22Rv1 (cell line): ENCODE measurements at regions not wholly inside any gene's neighbourhood (a gene's known extent, or its start where the extent isn't known, plus 50 kb on each side); places are given as distances from the start of the nearest gene placed in this dataset.

Source experiments
- ZFX ChIP-seq: fragments of 450-650 bp; IDR thresholded peaks from 2 replicates; pipeline ENCODE4 v1.6.1; 2017; ENCODE audit warnings: antibody characterized with exemption, borderline replicate concordance
- TF ChIP-seq, protein P1 (sequence below): fragments of 450-650 bp; IDR thresholded peaks from 2 replicates; pipeline ENCODE4 v1.5.1; 2017; ENCODE audit warnings: mild to moderate bottlenecking

DNA sequence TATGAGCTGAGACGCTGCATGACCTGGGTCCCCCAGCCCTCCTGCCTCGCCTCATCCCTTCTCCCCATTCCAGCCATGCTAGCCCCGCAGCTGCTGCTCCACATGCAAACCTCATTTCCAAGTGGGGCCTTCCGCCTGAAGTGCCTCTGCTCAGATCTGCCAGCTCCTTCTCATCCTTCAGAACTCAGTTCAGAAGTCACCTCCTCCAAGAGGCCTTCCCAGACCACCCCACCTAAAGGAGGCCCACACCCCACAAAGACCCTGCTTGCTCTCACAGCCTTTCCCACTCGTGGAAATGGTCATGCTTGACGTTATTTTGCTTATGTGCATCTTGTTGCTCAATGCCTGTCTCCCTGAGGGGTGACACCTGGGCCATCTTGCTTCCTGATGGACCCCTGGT, 58.7 kb downstream of the RMI2 start:
- TF ChIP-seq, protein P1, sequence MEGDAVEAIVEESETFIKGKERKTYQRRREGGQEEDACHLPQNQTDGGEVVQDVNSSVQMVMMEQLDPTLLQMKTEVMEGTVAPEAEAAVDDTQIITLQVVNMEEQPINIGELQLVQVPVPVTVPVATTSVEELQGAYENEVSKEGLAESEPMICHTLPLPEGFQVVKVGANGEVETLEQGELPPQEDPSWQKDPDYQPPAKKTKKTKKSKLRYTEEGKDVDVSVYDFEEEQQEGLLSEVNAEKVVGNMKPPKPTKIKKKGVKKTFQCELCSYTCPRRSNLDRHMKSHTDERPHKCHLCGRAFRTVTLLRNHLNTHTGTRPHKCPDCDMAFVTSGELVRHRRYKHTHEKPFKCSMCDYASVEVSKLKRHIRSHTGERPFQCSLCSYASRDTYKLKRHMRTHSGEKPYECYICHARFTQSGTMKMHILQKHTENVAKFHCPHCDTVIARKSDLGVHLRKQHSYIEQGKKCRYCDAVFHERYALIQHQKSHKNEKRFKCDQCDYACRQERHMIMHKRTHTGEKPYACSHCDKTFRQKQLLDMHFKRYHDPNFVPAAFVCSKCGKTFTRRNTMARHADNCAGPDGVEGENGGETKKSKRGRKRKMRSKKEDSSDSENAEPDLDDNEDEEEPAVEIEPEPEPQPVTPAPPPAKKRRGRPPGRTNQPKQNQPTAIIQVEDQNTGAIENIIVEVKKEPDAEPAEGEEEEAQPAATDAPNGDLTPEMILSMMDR, result no peak
- no peak for TF ChIP-seq ZFX
